Gastrocnemius medialis (tissue), 4 donors: ENCODE measurements at regions not wholly inside any gene's neighbourhood (a gene's known extent, or its start where the extent isn't known, plus 50 kb on each side); places are given as distances from the start of the nearest gene placed in this dataset.

Experiments
- POLR2A ChIP-seq, 2 donors: fragments of 450-650 bp; IDR thresholded peaks; one replicate each; pipeline ENCODE4 v1.6.1; 2017; ENCODE audit warnings: antibody characterized with exemption in 2 of 2, mild to moderate bottlenecking in 2 of 2, moderate library complexity in 2 of 2
- TF ChIP-seq, protein P1 (sequence below), 5 experiments: fragments of 450-650 bp in 3 of 5; fragments of 200-600 bp in 2 of 5; sonication (generic) in 2 of 5; IDR thresholded peaks in 4 of 5; conservative IDR thresholded peaks in 1 of 5; 1 replicate in 4 of 5; 2 replicates in 1 of 5; pipeline ENCODE4 v1.5.1; 2016 to 2019; ENCODE audit warnings: antibody characterized with exemption in 5 of 5, mild to moderate bottlenecking in 3 of 5, moderate library complexity in 3 of 5

DNA sequence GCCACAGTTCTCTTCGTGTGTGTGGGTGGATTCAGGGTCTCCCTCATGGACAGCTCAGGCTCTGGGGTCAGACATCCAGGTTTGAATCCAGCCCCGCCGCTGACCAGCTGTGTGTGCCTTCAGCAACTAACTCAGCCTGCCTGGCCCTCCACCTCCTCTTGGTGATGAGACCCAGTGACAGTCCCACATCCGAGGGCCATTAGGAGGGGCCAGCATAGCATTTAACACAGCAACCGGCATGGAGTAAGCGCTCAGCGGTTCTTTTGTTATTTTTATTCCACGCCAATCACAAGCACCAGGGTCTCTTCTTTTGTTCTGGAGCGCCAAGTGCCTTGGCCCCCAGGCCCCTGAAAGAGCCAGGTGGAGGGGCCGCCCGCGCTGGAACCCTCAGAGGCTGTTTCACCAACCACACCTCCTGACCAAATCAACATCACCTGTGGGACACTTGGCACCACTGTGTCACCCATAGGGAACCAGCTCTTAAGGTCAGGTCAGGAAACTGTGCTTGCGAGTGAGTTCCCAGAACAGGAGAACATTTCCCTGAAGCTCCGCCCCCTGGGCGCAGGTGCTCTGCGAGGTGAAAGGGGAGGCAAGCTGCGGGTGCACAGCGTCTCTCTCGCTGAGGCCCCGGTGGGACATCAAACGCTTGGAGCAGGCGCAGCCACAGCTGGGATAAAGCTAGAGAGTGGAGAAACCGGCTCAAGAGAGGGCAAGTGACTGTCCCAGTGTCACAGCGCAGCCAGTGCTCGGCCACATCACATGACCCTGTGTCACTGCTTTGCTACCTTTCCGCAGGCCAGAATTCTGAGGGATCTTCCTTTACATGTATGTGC is 311.3 kb downstream of the UACA start:
- TF ChIP-seq POLR2A (IDR thresholded peaks at IDR 0.05) = no peak
- TF ChIP-seq, protein P1, sequence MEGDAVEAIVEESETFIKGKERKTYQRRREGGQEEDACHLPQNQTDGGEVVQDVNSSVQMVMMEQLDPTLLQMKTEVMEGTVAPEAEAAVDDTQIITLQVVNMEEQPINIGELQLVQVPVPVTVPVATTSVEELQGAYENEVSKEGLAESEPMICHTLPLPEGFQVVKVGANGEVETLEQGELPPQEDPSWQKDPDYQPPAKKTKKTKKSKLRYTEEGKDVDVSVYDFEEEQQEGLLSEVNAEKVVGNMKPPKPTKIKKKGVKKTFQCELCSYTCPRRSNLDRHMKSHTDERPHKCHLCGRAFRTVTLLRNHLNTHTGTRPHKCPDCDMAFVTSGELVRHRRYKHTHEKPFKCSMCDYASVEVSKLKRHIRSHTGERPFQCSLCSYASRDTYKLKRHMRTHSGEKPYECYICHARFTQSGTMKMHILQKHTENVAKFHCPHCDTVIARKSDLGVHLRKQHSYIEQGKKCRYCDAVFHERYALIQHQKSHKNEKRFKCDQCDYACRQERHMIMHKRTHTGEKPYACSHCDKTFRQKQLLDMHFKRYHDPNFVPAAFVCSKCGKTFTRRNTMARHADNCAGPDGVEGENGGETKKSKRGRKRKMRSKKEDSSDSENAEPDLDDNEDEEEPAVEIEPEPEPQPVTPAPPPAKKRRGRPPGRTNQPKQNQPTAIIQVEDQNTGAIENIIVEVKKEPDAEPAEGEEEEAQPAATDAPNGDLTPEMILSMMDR (IDR thresholded peaks at IDR 0.05 in 4 of 5, conservative IDR thresholded peaks at IDR 0.05 in 1 of 5) = no peak
